Duodenal mucosa (tissue), 2 donors: ENCODE measurements at regions not wholly inside any gene's neighbourhood (a gene's known extent, or its start where the extent isn't known, plus 50 kb on each side); places are given as distances from the start of the nearest gene placed in this dataset.
"Not testable (repeated sequence)": the region's sequence is repeated elsewhere in the genome, so short reads cannot be mapped to it uniquely, and the experiment has no call there.

Experiments used
- H3K27ac ChIP-seq: one replicate; pipeline ENCODE4 v1.7.0; 2013; ENCODE audit warnings: low read depth, low read length
- H3K27me3 ChIP-seq, 2 donors: one replicate each; pipeline ENCODE4 v1.7.0; 2013; ENCODE audit warnings: low read length in 2 of 2, control low read depth in 1 of 2; ENCODE audit not compliant: insufficient read depth in 2 of 2, control insufficient read depth in 1 of 2
- H3K36me3 ChIP-seq, 2 donors: one replicate each; pipeline ENCODE4 v1.7.0; 2013; ENCODE audit warnings: low read length in 2 of 2, control low read depth in 1 of 2; ENCODE audit not compliant: insufficient read depth in 2 of 2, control insufficient read depth in 1 of 2
- H3K4me1 ChIP-seq, 2 donors: one replicate each; pipeline ENCODE4 v1.7.0; 2013; ENCODE audit warnings: low read length in 2 of 2, control low read depth in 1 of 2; ENCODE audit not compliant: insufficient read depth in 2 of 2, control insufficient read depth in 1 of 2
- H3K4me3 ChIP-seq, 2 donors: one replicate each; pipeline ENCODE4 v1.7.0; 2013; ENCODE audit warnings: low read length in 2 of 2, low read depth in 1 of 2
- H3K9ac ChIP-seq, 2 donors: one replicate each; pipeline ENCODE4 v1.7.0; 2013; ENCODE audit warnings: low read length in 2 of 2, low read depth in 1 of 2
- H3K9me3 ChIP-seq, 2 donors: one replicate each; pipeline ENCODE4 v1.7.0; 2013; ENCODE audit warnings: low read length in 2 of 2, control low read depth in 1 of 2; ENCODE audit not compliant: control insufficient read depth in 1 of 2

- H3K27ac ChIP-seq, result no peak overlapping the region
- H3K36me3 ChIP-seq, result no peaks in the 10 kb centered on the region
- peaks cover 8 to 12% of the 10 kb centered on the region in 2 donors for H3K4me1 ChIP-seq
- no peak overlapping the region for H3K4me3 ChIP-seq
- H3K9me3 ChIP-seq, result no peaks in the 10 kb centered on the region
- H3K27me3 ChIP-seq, result no peaks in the 10 kb centered on the region
- no peak overlapping the region for H3K9ac ChIP-seq
These were observed 99.1 kb upstream of the JCAD start for GRCh38 chr10:30158325-30158960.

DNA sequence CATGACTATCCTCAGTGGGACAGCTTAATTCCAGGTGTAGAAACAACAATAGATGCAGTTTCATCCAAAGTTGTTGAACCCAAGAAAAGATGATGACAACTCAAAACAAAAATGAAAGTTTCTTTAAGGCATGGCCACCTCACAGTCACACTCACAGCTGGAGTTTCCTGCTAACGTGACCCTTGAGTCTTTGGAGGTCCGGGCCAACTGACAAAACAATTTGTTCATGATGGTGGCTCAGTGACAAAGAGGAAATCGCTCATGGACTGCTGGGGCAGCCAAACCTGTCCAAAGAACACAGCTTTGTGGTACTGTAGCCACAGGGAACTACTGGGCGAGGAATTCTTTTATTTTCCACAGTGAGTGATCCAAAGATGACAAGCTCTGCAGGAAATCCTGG lies 96.0 kb upstream of the JCAD start:
- no peaks in the 10 kb centered on the region for H3K27me3 ChIP-seq
- H3K36me3 ChIP-seq, result no peaks in the 10 kb centered on the region
- peaks cover 8 to 10% of the 10 kb centered on the region in 2 donors for H3K4me1 ChIP-seq
- H3K9me3 ChIP-seq, result no peaks in the 10 kb centered on the region
- H3K4me3 ChIP-seq, result no peak overlapping the region
- no peak overlapping the region for H3K9ac ChIP-seq
- H3K27ac ChIP-seq, result no peak overlapping the region

DNA sequence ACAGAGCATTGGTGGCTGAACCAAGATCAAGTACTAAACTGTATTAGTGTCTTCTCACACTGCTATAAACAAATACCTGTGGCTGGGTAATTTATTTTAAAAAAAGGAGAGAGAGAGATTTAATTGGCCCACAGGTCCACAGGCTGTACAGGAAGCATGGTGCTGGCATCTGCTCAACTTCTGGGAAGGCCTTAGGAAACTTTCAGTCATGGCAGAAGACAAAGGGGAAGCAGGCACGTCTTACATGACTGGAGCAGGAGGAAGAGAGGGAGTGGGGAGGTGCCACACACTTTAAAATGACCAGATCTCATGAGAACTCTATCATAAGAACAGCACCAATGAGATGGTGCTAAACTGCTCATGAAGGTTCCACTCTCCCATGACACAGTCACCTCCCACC lies 95.2 kb upstream of the JCAD start:
- H3K4me3 ChIP-seq, result no peak overlapping the region
- no peak overlapping the region for H3K27ac ChIP-seq
- H3K9me3 ChIP-seq, result no peaks in the 10 kb centered on the region
- no peaks in the 10 kb centered on the region for H3K27me3 ChIP-seq
- no peak overlapping the region for H3K9ac ChIP-seq
- no peaks in the 10 kb centered on the region for H3K36me3 ChIP-seq
- H3K4me1 ChIP-seq, result peaks cover 7 to 8% of the 10 kb centered on the region in 2 donors

- H3K27me3 ChIP-seq, result no peaks in the 10 kb centered on the region
- H3K4me3 ChIP-seq, result no peak overlapping the region
- H3K4me1 ChIP-seq, result peaks cover 7 to 8% of the 10 kb centered on the region in 2 donors
- no peak overlapping the region for H3K9ac ChIP-seq
- H3K27ac ChIP-seq, result no peak overlapping the region
- no peaks in the 10 kb centered on the region for H3K36me3 ChIP-seq
- H3K9me3 ChIP-seq, result no peaks in the 10 kb centered on the region
These were observed 94.7 kb upstream of the JCAD start for GRCh38 chr10:30154126-30154525.

- Histone ChIP-seq H3K9ac (no peak overlapping the region), H3K36me3 (no peaks in the 10 kb centered on the region), H3K9me3 (no peaks in the 10 kb centered on the region), H3K4me3 (no peak overlapping the region), H3K4me1 (peaks cover 7 to 8% of the 10 kb centered on the region in 2 donors), H3K27ac (no peak overlapping the region), H3K27me3 (no peaks in the 10 kb centered on the region)
These were observed 92.4 kb upstream of the JCAD start for GRCh38 chr10:30151581-30152389.

DNA sequence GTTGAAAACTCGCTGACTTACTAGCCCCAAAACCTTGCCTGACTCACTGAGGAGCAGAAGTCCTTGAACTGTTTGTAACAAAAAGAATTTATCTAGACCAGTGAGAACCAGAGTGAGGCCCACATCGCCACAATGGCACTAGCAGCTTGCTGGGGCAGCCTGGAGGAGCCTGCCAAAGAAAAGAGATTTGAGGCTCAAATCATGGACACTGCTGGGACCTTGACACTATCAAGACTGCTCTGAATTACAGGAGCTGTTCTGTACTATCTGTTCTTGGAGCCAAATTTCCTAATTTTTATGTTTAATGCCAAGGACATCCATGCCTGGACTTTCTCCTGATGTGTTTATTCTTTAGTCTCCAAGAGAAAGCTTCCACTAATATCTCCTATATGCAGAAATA lies 82.0 kb upstream of the JCAD start:
- H3K36me3 ChIP-seq, result no peaks in the 10 kb centered on the region
- H3K27ac ChIP-seq, result no peak overlapping the region
- no peaks in the 10 kb centered on the region for H3K4me1 ChIP-seq
- H3K9ac ChIP-seq, result no peak overlapping the region
- H3K4me3 ChIP-seq, result no peak overlapping the region
- H3K9me3 ChIP-seq, result no peaks in the 10 kb centered on the region
- H3K27me3 ChIP-seq, result no peaks in the 10 kb centered on the region

DNA sequence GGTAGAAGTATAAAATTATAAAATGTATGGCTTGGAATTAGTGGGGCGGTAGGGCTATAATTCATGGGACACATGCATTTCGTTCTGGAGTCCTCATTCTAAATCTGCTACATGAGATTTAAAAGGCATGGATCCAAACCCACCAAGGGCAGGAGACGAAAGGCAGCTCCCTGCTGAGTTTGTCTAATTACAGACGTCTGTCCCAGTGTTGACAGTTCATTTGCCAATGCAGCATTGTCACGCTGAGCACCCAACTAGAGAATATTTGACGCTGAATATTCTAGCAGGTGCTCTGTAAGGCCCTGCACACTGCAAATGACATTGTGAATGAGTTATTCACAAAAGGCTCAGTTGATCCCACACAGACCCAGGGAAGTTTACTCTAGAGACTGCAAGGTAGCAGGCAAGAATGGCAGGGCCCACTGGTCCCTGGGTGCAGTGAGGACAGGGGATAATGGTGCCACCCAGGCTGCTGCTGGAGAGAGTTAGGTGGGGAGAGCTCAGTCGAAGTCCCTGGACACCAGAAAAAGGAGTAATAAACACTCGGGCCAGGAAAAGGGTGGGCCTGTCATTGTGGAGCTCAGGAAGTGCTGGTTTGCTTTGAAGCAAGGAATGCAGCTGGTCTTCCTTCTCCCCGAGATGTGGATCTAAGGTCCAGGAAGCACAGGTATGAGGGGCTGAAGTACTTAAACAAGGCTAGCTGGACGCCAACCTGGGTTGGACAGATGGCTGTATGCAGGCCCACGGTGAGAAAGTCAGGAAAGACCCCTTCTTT lies 75.0 kb upstream of the JCAD start:
- Histone ChIP-seq H3K36me3 (no peaks in the 10 kb centered on the region), H3K27me3 (no peaks in the 10 kb centered on the region), H3K9me3 (no peaks in the 10 kb centered on the region), H3K27ac (no peak overlapping the region), H3K4me3 (no peak overlapping the region), H3K4me1 (no peaks in the 10 kb centered on the region), H3K9ac (no peak overlapping the region)

DNA sequence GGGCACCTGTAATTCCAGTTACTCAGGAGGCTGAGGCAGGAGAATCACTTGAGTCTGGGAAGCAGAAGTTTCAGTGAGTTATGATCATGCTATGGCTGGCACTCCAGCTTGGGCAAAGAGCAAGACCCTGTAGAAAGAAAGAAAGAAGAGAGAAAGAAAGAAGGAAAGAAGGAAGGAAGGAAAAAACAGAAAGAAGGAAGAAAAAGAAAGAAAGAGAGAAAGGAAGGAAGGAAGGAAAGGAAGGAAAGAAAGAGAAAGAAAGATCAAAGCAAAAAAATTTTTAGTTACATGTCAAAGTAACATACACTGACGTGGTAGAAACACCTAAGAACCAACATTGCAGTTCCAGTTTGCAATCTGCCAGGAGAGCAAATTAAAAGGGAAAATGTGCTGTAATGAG lies 73.8 kb upstream of the JCAD start:
- Histone ChIP-seq H3K9me3 (no peaks in the 10 kb centered on the region), H3K27ac (no peak overlapping the region), H3K4me3 (no peak overlapping the region), H3K36me3 (no peaks in the 10 kb centered on the region), H3K27me3 (no peaks in the 10 kb centered on the region), H3K4me1 (no peaks in the 10 kb centered on the region), H3K9ac (no peak overlapping the region)

DNA sequence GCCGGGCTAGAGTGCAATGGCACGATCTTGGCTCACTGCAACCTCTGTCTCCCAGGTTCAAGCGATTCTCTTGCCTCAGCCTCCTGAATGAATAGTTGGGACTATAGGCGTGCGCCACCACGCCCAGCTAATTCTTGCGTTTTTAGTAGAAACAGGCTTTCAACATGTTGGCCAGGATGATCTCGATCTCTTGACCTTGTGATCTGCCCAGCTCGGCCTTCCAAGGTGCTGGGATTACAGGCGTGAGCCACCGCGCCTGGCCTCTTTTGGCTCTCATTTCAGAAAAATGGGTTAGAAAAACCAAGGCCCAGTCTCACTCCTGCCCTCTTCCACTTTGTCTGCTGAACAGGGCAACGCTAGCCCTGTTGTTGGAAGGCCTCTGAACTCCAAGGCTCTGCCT lies 72.0 kb upstream of the JCAD start:
- not testable (repeated sequence) for H3K4me3 ChIP-seq, H3K9me3 ChIP-seq, H3K36me3 ChIP-seq, H3K27ac ChIP-seq, H3K9ac ChIP-seq, H3K27me3 ChIP-seq, H3K4me1 ChIP-seq

GRCh38 chr10:30129326-30129725 lies 69.9 kb upstream of the JCAD start:
- H3K9ac ChIP-seq, H3K4me1 ChIP-seq, H3K27me3 ChIP-seq, H3K4me3 ChIP-seq, H3K9me3 ChIP-seq, H3K27ac ChIP-seq, H3K36me3 ChIP-seq: not testable (repeated sequence)
